NOMO-1 treated with dmso at 0.1 percent for 144 hours (cell line): ENCODE measurements at regions not wholly inside any gene's neighbourhood (a gene's known extent, or its start where the extent isn't known, plus 50 kb on each side); places are given as distances from the start of the nearest gene placed in this dataset.
"Not testable (repeated sequence)": the region's sequence is repeated elsewhere in the genome, so short reads cannot be mapped to it uniquely, and the experiment has no call there.

Experiments
- DNase-seq: peaks from one replicate; lab custom pipeline; 2025; ENCODE audit not compliant: unreplicated experiment; lab: John Stamatoyannopoulos, UW

DNA sequence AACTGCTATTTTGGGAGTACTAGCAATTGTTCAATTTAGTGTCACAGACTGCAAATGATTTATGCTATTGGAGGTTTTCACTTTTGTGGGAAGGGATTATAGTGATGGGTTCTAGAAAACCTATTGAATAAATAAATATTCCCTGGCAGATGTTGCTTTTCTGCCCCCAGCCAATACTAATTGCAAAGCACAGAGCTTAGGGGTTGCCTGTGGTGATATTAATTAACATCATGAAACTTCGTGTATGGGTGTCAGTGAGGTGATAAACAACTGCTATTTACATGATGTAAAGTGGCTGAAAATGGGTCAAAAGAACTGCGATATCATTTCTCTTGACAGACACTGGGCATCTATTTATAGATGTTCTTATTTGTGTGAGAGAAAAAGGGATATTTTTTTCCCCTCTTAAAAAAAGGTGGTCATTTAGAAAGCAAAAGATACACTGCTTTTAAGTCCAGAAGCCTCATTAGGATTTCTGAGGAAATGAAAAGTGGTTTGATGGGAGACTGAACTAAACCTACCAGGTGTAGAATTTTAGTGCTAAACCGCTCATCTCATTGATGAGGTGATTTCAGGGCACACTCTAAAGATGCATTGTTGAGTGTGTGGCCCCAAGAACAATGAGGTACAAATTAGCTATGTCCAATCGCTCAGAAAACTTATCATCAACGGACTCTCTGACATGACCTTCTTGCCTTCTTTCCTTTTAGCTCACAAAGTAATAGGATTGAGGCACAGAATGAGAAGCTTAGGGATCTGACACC is 116.7 kb upstream of the CHST9 start:
- no peak for DNase-seq

DNA sequence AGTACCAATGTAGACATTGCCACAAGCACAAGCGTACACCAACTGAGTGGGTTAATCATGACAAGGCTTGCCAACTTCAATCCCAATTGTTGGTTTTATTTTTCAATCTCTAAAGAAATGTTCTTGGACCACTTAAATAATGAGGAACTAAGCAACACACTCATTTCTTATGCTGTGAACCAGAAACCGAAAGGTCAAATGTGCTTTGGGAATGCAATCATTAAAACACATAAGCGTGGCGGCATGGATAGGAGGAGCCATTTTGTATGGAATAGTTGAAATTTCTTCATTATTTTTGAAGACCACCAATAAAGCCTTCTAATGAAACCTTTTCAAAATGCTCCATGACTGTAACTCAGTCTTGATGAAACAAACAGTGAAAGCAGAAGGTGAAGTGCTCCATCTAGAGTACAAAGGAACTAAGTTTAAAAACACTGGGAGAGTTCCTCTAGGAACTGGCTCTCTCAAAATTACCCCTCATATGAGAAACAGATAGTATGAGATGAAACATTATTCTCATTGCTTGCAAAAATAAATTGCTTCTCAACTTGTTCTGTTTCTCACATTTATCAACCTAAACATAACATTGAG is 113.2 kb upstream of the CHST9 start:
- DNase-seq: no peak

DNA sequence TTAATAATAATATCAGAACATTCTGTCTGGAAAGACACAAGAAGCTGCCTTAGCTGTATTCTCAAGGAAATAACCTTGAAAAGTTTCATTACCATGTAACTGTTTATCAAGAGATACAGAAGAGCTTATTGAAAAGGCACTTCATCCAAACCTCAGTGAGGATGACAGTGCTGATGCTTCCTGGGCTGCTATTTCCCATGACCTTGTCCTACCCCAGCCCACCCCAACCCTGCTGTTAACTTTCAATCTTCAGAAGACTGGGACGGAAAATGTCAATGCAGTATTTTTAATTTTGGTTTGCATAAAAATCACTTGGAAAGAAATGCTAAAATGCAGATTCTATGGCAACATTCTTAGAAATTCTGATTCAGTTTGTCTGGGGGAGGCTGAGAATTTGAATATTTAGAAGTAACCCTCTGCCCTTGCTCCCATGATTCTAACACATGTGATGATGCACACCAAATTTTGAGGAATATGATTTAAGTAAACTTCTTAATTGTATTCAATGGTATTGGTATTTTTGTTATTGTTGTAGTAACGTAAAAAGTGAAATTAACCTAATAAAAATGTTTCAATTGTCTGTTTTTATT is 101.0 kb upstream of the CHST9 start:
- DNase-seq: not testable (repeated sequence)

DNA sequence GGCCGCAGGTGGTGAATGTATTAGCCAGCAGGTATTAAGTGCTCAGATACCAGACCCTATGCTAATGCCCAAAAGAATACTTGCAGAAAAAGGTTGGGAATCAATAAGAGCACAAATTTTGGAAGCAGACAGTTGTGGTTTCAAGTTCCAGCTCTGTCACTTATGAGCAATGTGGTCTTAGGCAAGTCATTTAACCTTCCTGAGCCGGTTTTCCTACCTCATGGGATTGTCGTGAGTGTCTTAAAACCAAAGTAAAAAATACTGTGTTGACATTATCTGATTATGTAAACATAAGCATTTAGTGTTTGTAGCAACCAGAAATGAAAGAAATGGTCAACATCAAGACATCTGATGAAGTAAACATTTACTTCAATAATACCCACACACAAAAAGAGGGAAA is 93.0 kb upstream of the CHST9 start:
- DNase-seq: no peak

DNA sequence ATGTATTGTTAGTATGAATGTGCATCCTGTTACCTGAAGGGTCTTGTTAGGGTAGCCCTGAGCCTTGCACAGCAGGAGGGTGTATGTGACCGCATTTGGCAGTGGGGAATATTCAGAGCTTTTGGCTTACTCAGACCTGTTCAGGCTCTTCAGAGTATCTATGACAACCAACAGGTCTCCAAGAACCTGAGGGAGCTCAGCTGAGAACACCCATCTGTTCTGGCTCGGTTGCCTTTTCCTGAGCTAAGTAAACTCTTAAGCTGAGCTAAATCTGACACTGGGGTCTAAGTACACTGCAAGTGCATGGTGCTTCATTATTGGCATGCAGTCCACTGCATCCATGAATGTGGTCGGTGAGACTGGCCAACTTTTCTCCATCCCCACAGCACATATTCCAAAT is 92.4 kb upstream of the CHST9 start:
- no peak for DNase-seq

DNA sequence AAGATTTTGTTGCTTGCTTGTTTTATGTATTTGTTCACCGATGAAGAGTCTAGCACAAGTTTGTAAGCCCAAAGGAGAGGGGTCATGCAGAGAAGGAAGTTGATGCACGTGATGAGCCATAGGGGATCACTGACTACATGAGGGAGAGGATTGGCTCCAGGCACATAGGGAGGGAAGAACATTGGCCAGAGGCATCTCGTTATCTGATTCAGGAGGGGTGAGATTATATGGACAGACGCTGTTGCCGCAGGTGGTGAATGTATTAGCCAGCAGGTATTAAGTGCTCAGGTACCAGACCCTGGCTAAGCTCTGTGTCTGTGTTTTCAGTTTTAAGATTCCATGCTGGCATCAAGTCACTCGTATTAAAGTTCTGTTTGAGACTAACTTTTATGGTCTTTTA is 91.8 kb upstream of the CHST9 start:
- no peak for DNase-seq

DNA sequence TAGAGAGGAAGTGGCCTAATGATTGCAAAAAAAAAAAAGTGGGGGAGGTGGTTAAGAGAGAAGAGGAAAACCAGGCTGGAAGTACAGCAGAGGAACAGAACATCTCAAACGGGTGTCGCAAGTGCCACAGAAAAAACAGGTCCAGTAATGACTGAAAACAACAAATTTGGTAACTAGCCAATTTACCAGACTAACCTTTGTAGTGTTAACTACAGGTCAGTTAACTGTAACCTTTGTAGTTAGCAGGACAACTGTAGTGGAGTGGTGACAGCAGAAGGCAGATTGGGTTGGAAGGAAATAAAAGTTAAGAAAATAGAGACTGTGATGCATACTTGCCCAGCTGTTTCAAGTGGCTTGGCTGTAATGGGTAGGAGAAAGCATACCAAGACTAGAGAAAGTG is 91.4 kb upstream of the CHST9 start:
- DNase-seq: no peak

DNA sequence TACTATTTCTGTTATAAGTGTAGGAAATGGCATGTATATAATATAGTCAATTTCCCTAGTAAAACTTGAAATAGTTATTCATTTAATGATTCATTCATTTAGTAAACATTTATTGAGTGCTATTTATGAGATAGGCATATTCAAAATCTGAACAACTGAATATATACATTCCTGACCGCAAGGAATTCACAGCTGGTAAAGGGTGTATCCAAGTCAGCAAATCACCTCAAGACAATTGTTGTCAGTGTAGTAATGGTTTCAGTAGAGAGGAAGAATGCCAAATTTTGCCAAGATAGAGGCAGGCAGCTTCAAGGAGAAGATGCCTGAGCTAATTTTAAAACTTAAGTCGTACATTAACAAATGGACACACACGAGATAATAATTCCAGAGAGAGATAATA is 89.8 kb upstream of the CHST9 start:
- DNase-seq: no peak

DNA sequence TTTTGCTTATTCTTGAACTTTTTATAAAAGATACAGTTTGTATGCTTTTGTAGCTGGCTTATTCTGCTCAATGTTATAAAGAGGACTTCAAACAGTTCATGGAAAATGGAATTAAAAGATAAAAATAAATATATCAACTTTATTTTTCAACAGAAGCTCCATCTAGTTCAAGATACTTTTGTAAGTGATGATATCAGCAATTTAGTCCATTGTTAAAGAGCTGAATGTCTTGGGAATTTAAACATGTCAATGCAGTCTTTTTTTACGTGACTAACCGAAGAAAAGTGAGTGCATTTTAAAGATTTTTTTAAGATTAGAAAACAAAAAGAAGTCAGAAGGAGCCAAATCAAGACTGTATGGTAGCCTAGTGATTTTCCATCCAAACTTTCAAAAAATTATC is 85.4 kb upstream of the CHST9 start:
- DNase-seq: no peak

DNA sequence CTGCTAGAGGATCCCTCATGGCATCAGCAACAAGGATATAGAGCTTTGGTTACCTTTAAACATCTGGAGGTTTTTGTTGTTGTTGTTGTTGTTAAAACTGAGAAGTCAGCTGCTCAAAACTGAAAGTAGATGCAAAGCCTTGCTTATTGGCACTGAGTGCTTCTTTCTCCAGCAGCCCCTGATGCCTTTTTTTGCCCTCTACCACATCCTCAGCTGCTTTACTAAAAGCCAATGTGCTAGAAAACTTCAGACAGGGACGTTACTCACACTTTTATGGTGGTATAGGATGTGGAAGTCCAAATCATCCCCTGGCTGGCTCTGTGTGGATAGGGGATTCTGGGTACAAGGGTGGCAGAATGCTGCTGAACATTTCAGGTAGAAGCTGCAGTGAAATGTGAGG is 78.3 kb upstream of the CHST9 start:
- DNase-seq: no peak

DNA sequence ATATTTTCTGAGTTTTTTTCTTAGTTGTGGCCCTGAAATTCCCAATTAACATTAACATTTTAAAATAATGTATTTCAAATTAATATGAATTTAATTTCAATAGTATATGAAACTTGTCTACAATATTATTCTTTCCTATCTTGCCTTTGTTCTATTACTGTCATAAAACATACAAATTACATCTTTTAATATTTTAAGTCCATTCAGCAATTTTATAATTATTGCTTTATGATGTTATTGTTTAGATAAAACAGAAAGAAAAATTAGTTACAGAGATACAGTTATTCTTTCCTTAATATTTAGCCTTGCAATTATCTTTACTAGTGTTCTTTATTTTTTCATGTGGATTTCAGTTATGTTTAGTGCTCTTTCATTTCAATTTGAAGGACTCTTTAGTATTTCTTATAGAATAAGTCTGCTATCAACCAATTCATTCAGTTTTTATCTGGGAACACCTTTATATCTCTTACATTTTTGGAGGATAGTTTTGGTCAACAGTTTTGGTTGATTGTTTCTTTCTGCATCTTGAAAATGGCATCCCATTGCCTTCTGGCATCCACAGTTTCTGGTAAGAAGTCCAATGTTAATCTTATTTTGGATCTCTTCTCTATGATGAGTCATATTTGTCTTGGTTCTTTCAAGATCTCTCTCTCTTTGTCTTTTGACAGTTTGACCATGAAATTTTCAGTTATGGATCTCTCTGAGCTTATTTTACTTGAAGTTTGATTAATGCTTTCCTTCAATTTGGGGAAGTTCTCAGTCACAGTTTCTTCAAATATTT is 76.9 kb upstream of the CHST9 start:
- no peak for DNase-seq

DNA sequence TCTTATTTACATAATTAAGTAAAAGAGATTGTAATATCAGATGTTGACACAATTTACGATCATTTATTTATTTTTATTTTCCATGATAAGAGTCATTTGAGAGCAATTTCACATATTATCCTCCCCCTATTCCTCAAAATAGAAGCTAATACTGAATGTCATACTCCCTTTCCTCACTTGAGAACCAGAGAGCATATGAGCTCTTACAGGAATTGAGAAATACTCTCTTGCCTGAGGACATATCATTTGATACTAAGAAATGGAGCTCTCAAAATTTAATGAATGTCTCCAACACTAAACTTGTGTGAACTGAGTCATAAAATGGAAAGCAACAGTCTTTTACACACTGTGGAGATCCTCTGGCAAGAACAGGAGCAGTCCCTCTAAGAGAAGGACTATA is 68.5 kb upstream of the CHST9 start:
- no peak for DNase-seq

DNA sequence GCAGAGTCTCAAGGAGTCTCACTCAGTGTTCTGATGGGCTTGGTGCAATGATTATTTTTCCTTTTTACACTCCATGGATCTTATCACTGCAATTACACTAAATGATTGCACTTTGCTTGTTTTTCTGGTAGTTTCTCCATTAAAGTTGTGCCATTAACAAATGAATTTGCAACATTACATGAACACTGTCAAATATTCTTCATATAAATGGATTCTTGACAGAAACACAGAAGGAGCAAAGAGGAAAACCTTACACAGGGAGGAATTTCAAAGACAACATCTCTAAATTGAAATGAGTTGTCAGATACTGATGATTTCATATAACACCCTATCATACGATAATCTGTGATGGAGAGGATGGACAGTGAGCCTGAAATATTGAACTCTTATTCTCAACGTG is 65.4 kb upstream of the CHST9 start:
- DNase-seq: no peak

DNA sequence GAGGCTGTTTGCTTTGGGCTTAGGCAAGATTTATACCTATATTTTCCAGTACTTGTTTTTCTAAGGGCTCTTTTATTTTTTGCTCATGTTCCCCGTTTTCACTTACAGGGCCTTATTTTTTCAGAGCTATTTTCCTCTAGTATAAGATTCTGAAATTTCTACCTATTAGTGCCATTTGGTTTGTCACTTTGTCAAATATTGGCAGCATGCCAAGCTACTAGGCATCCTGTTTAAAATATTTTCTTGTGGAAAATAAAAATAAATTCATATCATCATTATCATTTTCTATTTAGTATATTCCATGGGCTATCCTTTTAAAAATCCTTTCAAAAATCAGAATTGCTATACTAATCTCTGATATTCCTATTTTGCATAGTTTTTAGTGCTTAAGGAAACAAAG is 64.8 kb upstream of the CHST9 start:
- DNase-seq: no peak

DNA sequence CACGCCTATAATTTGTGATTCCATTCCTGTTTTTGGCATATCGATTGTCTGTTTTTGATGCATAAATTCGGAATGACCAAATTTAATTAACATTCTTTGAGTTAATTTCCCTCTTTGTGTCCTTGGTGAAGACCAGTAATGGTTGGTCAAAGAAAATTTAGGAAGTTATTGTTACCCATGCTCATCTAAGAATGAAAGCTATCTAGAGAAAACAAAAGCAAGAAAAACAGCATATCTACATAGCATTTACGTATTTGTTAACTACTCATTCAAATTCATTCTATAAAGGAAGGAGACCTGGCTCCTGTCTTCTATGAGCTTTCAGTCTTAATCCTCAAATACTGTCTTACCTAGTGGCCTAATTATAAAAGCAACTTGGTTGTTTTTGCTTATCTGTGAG is 59.2 kb upstream of the CHST9 start:
- no peak for DNase-seq

DNA sequence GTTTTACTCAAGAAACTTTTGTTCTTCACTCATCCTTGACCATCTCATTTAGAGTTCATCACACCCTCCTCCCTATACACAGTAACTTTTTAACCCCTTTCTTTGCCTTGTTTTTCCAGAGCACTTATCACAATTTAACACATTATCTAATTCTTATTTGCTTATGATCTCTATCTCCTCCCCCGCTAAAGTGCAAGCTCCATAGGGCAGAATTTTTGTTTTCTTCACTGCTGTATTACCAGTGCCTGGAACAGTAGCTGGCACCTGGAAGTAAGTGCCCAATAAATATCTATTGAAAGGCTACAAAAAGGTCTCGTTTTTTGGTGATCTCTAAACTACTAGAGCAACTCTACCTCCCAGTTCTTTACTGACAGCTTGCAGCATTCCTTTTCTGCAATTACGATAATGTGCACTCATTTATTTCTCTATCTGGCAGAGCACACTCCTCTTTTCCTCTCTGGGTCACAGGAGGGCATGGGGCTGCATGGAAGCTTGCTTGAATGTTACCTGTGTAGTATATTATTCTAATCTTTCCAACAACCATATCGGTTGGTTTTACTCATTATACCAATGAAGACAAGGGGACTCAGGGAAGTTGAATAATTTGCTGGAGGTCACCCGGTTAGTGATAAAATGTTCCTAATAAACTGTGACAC is 57.4 kb upstream of the CHST9 start:
- DNase-seq: no peak

DNA sequence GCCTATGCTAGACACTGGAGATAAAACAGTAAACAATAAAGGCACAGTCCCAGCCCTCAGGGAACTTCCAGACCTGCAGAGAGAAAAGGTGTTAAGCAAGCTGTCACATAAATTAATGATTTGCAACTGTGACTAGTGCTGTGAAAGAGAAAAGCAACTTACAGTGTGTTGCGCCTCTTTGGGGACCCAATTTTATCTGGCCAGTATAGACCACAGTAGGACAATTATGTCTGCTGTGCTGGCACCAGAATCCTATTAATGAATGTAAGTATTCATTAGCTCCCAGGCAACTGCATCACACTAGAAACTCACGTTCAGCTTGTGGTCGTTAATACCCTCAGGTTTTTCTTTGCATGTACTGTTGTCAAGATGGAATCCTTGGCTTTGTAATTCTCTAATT is 55.3 kb upstream of the CHST9 start:
- DNase-seq: no peak

DNA sequence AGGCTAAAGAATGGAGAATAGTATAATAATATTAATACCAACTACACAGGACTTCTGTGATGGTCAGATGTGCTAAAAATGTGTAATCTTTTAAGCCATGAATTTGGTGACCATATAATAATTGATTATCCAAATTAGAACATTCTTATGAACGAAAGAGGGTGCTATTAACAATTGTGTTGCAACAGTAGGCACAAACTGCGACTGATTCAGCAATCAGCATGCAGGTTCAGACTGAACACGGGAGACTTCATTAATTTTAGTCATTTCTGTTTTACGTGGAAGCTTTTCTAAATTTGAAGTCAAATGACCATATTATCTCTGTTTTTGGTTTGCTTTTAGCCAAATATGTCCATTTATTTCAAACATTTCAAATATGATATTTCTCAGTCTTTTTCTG is 54.6 kb upstream of the CHST9 start:
- no peak for DNase-seq

DNA sequence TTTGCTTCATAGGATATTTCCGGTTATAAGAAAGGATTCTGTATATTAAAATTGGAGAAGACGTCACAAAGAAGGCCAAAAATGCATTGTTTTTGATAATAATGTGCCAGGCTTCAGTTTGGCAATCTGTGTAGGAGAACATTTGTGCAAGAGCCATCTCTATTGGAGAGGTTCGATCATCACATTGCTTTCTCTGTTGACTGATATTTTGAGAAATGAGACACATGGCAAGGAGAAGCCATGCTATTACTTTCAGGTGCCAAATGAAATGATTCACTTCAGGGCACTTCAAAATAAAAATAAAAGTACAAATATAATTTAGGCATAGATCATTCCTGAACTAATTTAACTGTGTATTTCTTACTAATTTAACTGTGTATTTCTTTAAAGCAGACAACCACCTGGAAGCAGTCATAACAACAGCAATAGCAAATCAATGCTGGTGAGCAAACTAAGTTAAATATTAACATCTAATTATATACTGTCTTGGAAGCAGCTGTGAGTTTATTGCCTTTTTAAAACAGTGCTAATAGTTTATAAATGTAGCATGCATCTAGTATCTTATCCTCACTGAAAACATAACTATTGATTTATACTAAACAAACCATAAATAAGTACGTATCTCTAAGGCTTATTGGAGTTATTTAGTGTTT is 50.2 kb upstream of the CHST9 start:
- DNase-seq: no peak
